Loucy (cell line): ENCODE measurements at regions not wholly inside any gene's neighbourhood (a gene's known extent, or its start where the extent isn't known, plus 50 kb on each side); places are given as distances from the start of the nearest gene placed in this dataset.

ENCODE experiments used
- H2AFZ ChIP-seq: fragments of 200-600 bp; sonication (generic); 2 replicates; pipeline ENCODE4 v1.6.0; 2016; ENCODE audit warnings: antibody characterized with exemption, mild to moderate bottlenecking, low read length, moderate library complexity
- H3F3A ChIP-seq: fragments of 200-600 bp; 2 replicates; pipeline ENCODE4 v1.6.0; 2016; ENCODE audit warnings: antibody characterized with exemption, low read depth, mild to moderate bottlenecking
- H3K27me3 ChIP-seq: fragments of 200-600 bp; sonication (generic); 2 replicates; pipeline ENCODE4 v1.6.1; 2014; ENCODE audit warnings: low read length, mild to moderate bottlenecking; ENCODE audit not compliant: insufficient read depth, poor library complexity, severe bottlenecking
- H3K36me3 ChIP-seq: fragments of 200-600 bp; sonication (generic); 2 replicates; pipeline ENCODE4 v1.6.1; 2016; ENCODE audit warnings: low read length; ENCODE audit not compliant: insufficient read depth
- H3K4me1 ChIP-seq: fragments of 200-600 bp; sonication (generic); 2 replicates; pipeline ENCODE4 v1.5.1; 2014; ENCODE audit warnings: low read length, mild to moderate bottlenecking; ENCODE audit not compliant: insufficient read depth, poor library complexity, severe bottlenecking
- H3K4me2 ChIP-seq: fragments of 200-600 bp; sonication (generic); 2 replicates; pipeline ENCODE4 v1.6.0; 2014; ENCODE audit warnings: antibody characterized with exemption, low read length, low read depth, mild to moderate bottlenecking; ENCODE audit not compliant: poor library complexity, severe bottlenecking
- H3K4me3 ChIP-seq: fragments of 200-600 bp; sonication (generic); 2 replicates; pipeline ENCODE4 v1.5.1; 2014; ENCODE audit warnings: low read length, mild to moderate bottlenecking, mixed read lengths; ENCODE audit not compliant: poor library complexity, severe bottlenecking
- H3K79me2 ChIP-seq: fragments of 200-600 bp; sonication (generic); 2 replicates; pipeline ENCODE4 v1.6.1; 2014; ENCODE audit warnings: low read length; ENCODE audit not compliant: insufficient read depth
- H3K9ac ChIP-seq: fragments of 200-600 bp; sonication (generic); 2 replicates; pipeline ENCODE4 v1.6.0; 2014; ENCODE audit warnings: mild to moderate bottlenecking, low read depth, low read length, moderate library complexity; ENCODE audit not compliant: poor library complexity, severe bottlenecking
- H3K9me2 ChIP-seq: fragments of 200-600 bp; sonication (generic); replicated peaks from 2 replicates; pipeline ENCODE4 v1.6.1; 2016; ENCODE audit warnings: low read depth, low read length, mixed read lengths
- H3K9me3 ChIP-seq: fragments of 200-600 bp; sonication (generic); 2 replicates; pipeline ENCODE4 v1.6.1; 2014; ENCODE audit warnings: mild to moderate bottlenecking, antibody characterized with exemption, low read length, low read depth; ENCODE audit not compliant: insufficient read depth
- H4K20me1 ChIP-seq: fragments of 200-600 bp; sonication (generic); 2 replicates; pipeline ENCODE4 v1.6.0; 2014; ENCODE audit warnings: antibody characterized with exemption, low read length, mild to moderate bottlenecking; ENCODE audit not compliant: insufficient read depth, poor library complexity, severe bottlenecking
- EZH2phosphoT487 ChIP-seq: fragments of 200-600 bp; IDR thresholded peaks from 2 replicates; pipeline ENCODE4 v1.6.1; 2018; ENCODE audit warnings: antibody characterized with exemption, mild to moderate bottlenecking, moderate library complexity, borderline replicate concordance
- TF ChIP-seq, protein P1 (sequence below): fragments of 200-600 bp; sonication (generic); conservative IDR thresholded peaks from 2 replicates; pipeline ENCODE4 v1.5.1; 2014; ENCODE audit warnings: mild to moderate bottlenecking, antibody characterized with exemption, low read length

DNA sequence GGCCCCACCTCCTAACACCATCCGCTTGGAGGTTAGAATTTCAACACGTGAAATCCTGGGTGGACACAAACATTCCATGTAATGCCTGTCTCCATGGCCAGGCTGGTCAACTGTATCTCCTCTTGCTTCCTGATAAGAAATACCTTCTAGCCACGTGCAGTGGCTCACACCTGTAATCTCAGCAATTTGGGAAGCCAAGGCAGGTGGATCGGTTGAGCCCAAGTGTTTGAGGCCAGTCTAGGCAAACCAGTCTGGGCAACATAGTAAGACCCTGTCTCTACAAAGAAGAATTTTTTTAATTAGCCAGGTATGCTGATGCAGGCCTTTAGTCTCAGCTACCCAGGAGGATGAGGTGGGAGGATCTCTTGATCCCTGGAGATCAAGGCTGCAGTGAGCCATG lies 58.3 kb upstream of the GALNT2 start:
- Histone ChIP-seq H3K4me3 (no peak overlapping the region), H4K20me1 (no peaks in the 10 kb centered on the region), H3K27me3 (no peaks in the 10 kb centered on the region), H3K9me3 (no peaks in the 10 kb centered on the region), H3K9me2 (no peaks in the 10 kb centered on the region), H3K79me2 (no peaks in the 10 kb centered on the region), H3K4me2 (no peak overlapping the region), H2AFZ (no peak overlapping the region), H3K9ac (no peak overlapping the region), H3F3A (no peaks in the 10 kb centered on the region), H3K36me3 (no peaks in the 10 kb centered on the region), H3K4me1 (peaks cover 7% of the 10 kb centered on the region)
- TF ChIP-seq EZH2phosphoT487: no peak
- TF ChIP-seq, protein P1, sequence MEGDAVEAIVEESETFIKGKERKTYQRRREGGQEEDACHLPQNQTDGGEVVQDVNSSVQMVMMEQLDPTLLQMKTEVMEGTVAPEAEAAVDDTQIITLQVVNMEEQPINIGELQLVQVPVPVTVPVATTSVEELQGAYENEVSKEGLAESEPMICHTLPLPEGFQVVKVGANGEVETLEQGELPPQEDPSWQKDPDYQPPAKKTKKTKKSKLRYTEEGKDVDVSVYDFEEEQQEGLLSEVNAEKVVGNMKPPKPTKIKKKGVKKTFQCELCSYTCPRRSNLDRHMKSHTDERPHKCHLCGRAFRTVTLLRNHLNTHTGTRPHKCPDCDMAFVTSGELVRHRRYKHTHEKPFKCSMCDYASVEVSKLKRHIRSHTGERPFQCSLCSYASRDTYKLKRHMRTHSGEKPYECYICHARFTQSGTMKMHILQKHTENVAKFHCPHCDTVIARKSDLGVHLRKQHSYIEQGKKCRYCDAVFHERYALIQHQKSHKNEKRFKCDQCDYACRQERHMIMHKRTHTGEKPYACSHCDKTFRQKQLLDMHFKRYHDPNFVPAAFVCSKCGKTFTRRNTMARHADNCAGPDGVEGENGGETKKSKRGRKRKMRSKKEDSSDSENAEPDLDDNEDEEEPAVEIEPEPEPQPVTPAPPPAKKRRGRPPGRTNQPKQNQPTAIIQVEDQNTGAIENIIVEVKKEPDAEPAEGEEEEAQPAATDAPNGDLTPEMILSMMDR: no peak

DNA sequence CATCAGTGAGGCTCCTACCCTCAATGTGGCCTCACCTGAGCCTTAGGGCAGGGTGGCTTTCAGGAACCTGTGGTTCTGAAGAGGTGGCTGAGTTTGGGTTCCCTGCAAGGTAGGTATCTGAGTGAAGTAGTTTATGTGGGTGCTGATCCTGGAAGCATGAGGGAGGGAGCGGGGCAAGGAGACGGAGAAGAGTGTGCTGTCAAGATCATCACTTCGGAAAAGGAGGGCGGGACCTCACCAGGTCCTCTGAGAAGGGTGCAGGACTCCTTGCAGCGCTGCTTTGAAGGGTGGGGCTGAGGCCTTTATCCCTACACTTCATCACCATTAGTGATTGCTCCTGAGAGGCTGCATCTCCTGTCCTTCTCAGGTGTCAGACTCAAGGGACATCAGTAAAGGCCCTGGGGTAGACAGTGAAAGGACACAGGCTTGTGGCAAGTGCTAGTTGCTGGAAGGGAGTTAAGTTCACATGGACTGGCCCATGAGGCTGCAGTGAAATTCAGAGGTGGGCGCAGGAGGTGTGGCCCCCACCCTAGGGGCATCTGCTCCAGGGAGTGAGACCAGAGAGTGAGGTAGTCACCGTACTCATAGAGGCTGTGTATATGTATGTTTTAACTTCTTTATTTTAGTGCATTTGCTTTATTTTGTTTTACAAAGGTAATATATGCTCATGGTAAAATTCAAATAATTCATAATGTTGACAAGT lies 57.3 kb upstream of the GALNT2 start:
- H3K9me2 ChIP-seq: no peaks in the 10 kb centered on the region
- H3K4me1 ChIP-seq: peaks cover 7% of the 10 kb centered on the region
- H3F3A ChIP-seq: no peaks in the 10 kb centered on the region
- H4K20me1 ChIP-seq: no peaks in the 10 kb centered on the region
- no peak overlapping the region for H3K4me2 ChIP-seq
- no peaks in the 10 kb centered on the region for H3K27me3 ChIP-seq
- H3K36me3 ChIP-seq: no peaks in the 10 kb centered on the region
- H3K9ac ChIP-seq: no peak overlapping the region
- H3K9me3 ChIP-seq: no peaks in the 10 kb centered on the region
- TF ChIP-seq EZH2phosphoT487: no peak
- TF ChIP-seq, protein P1: no peak
- no peaks in the 10 kb centered on the region for H3K79me2 ChIP-seq
- no peak overlapping the region for H2AFZ ChIP-seq
- no peak overlapping the region for H3K4me3 ChIP-seq

DNA sequence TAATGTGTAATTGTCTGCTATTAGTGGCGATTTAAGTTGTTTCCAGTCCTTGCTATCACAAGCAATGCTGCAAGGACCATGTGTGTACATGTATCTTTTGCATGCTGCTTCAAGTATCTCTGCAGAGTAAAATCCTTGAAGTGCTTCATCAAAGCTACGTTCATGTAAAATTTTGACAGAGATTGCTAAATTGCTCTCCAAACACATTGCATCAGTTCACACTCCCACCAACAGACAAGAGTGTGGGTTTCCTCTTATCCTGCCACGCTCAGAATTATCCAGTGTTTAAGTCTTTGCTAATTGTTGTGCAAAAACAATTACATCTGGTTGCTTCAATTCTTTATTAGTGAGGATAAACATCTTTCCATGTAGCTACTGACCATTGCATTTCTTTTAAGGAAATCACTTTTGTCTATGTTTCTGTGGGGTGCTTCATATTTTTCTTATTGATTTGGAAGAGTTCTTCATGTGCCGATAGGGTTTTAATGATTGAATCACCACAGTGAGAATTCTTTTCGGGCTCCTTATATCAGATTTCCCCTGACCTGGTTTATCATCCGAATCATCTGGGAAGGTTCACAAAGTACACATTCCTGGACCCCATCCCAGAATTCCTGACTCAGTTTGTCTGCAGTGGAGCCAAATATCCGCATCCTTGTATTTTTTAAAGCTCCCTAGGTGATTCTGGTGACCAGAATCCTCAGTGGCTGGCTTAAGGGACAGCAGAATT lies 56.3 kb upstream of the GALNT2 start:
- H3K9me2 ChIP-seq: no peaks in the 10 kb centered on the region
- H4K20me1 ChIP-seq: no peaks in the 10 kb centered on the region
- no peak overlapping the region for H3K4me2 ChIP-seq
- H3K4me1 ChIP-seq: peaks cover 7% of the 10 kb centered on the region
- H3K9ac ChIP-seq: no peak overlapping the region
- H3K9me3 ChIP-seq: no peaks in the 10 kb centered on the region
- H2AFZ ChIP-seq: no peak overlapping the region
- no peaks in the 10 kb centered on the region for H3K27me3 ChIP-seq
- no peak for TF ChIP-seq EZH2phosphoT487
- TF ChIP-seq, protein P1: no peak
- no peaks in the 10 kb centered on the region for H3K79me2 ChIP-seq
- H3K4me3 ChIP-seq: no peak overlapping the region
- no peaks in the 10 kb centered on the region for H3F3A ChIP-seq
- H3K36me3 ChIP-seq: no peaks in the 10 kb centered on the region
